ENCODE measurements at regions not wholly inside any gene's neighbourhood (a gene's known extent, or its start where the extent isn't known, plus 50 kb on each side); places are given as distances from the start of the nearest gene placed in this dataset.

DNA sequence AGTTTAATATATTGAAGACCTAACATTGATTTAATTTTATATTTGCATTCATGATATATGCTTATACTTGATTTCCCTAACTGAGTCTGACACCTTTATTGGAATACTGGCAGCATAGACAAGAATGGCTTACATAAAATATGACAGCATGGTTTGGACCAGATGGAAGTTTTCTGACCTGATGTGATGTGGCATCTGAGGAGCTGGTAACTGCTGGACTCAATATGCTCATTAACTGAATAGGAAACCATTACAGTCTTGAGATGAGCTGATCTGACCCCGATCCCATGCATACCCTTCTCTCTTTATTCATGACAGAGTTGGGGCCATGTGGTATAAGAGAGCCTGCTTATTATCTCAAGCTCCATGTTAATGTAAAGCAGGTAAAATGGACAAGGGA is 604.8 kb upstream of the SEL1L start:
- no peaks in the 10 kb centered on the region for H3K27me3 ChIP-seq (ENCODE audit: control insufficient read depth, insufficient read depth, low read length)
- ChIA-PET POLR2A (no interaction called here), CTCF (no interaction called here)
- no peak overlapping the region for H3K4me3 ChIP-seq (ENCODE audit: low read depth, low read length)
- DNase-seq (ENCODE audit: low read depth, low spot score): no peak
- H3K27ac ChIP-seq (ENCODE audit: low read depth, low read length): no peak overlapping the region
- peaks cover 15% of the 10 kb centered on the region for H3K9me3 ChIP-seq (ENCODE audit: control insufficient read depth, insufficient read depth, low read length)
- TF ChIP-seq, protein P1, sequence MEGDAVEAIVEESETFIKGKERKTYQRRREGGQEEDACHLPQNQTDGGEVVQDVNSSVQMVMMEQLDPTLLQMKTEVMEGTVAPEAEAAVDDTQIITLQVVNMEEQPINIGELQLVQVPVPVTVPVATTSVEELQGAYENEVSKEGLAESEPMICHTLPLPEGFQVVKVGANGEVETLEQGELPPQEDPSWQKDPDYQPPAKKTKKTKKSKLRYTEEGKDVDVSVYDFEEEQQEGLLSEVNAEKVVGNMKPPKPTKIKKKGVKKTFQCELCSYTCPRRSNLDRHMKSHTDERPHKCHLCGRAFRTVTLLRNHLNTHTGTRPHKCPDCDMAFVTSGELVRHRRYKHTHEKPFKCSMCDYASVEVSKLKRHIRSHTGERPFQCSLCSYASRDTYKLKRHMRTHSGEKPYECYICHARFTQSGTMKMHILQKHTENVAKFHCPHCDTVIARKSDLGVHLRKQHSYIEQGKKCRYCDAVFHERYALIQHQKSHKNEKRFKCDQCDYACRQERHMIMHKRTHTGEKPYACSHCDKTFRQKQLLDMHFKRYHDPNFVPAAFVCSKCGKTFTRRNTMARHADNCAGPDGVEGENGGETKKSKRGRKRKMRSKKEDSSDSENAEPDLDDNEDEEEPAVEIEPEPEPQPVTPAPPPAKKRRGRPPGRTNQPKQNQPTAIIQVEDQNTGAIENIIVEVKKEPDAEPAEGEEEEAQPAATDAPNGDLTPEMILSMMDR (IDR thresholded peaks at IDR 0.05; ENCODE audit: low read depth, low read length): no peak

DNA sequence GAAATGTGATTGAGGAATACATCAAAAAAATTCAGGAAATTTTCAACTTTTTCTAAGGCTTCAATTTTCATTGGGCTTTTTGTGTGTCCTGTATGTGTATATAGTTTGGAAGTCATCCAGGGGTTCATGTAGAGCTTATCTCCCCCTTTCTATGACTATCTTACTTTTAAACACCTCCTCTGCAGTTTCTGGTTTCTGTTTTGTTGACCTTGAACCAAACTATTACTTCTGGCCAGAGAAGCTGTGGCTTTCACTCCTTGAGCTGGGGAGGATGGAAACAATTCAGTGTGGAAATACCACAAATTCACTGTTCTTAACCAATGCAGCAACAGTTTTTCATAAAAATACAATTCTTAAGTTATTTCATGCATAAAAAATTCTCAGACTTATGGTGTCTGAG is 613.2 kb upstream of the SEL1L start:
- DNase-seq (ENCODE audit: low read depth, low spot score): no peak
- ChIA-PET POLR2A (no interaction called here), CTCF (no interaction called here)
- peaks cover 5% of the 10 kb centered on the region; the same call in 1 of the 2 replicates for H3K9me3 ChIP-seq (ENCODE audit: control insufficient read depth, insufficient read depth, low read length)
- no peak overlapping the region for H3K27ac ChIP-seq (ENCODE audit: low read depth, low read length)
- no peak overlapping the region for H3K4me3 ChIP-seq (ENCODE audit: low read depth, low read length)
- H3K27me3 ChIP-seq (ENCODE audit: control insufficient read depth, insufficient read depth, low read length): no peaks in the 10 kb centered on the region
- TF ChIP-seq, protein P1 (IDR thresholded peaks at IDR 0.05; ENCODE audit: low read depth, low read length): no peak

DNA sequence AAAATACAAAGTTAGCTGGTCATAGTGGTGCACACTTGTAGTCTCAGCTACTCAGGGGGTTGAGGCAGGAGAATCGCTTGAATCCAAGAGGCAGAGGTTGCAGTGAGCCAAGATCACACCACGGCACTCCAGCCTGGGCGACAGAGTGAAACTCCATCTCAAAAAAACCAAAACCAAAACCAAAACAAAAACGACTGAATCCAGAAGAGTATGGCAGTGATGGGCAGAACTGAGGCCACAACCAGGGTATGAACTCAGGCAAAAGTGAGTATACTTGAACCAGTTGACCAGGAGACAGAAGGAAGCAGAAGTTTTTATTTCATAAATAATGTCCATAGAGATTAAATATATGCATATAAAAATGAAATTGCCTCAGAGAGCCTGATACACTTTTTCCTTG is 620.0 kb upstream of the SEL1L start:
- no peak overlapping the region for H3K4me3 ChIP-seq (ENCODE audit: low read depth, low read length)
- TF ChIP-seq, protein P1 (IDR thresholded peaks at IDR 0.05; ENCODE audit: low read depth, low read length): no peak
- ChIA-PET POLR2A (no interaction called here), CTCF (no interaction called here)
- DNase-seq (ENCODE audit: low read depth, low spot score): no peak
- no peaks in the 10 kb centered on the region for H3K9me3 ChIP-seq (ENCODE audit: control insufficient read depth, insufficient read depth, low read length)
- H3K27ac ChIP-seq (ENCODE audit: low read depth, low read length): no peak overlapping the region
- H3K27me3 ChIP-seq (ENCODE audit: control insufficient read depth, insufficient read depth, low read length): no peaks in the 10 kb centered on the region

DNA sequence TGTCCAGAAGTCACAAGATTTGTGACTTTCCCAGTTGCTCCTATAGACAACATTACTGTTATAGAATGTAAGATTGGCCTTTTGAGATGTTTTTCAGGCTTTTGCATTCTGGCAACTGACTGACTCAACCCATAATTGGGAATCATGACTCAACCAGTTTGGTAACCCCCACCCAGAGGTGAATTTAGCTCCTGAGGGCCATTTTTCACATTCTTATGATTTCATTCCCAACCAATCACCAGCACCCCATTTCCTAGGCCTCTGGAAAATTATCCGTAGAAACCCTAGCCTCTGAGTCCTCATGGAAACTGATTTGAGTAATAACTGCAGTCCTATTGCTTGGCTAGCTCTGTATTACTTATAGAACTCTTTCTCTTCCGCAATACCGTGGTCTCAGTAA is 626.0 kb upstream of the SEL1L start:
- Histone ChIP-seq H3K27ac (ENCODE audit: low read depth, low read length) (no peak overlapping the region), H3K4me3 (ENCODE audit: low read depth, low read length) (no peak overlapping the region), H3K9me3 (ENCODE audit: control insufficient read depth, insufficient read depth, low read length) (peaks cover 8% of the 10 kb centered on the region; the same call in 1 of the 2 replicates), H3K27me3 (ENCODE audit: control insufficient read depth, insufficient read depth, low read length) (no peaks in the 10 kb centered on the region)
- ChIA-PET CTCF (no interaction called here), POLR2A (no interaction called here)
- no peak for DNase-seq (ENCODE audit: low read depth, low spot score)
- TF ChIP-seq, protein P1 (IDR thresholded peaks at IDR 0.05; ENCODE audit: low read depth, low read length): no peak

DNA sequence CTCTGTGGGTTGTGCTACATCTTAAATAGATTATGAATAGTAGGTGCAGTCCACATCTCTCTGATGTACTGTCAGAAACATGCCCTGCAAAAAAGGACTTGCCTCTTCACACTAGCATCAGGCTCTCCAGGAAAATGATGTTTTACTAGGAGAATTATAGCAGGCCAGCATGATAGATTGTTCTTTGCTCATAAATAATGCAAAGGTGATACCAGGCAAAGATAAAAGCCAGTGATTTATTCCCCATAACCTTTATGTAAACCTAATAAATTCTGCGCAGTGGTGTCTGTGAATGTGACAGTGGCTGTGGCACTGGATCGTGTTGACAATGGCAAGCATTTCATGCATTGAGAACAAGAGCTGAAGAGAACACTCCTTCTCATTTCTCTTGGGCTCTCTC is 646.5 kb upstream of the SEL1L start:
- Histone ChIP-seq H3K4me3 (ENCODE audit: low read depth, low read length) (no peak overlapping the region), H3K9me3 (ENCODE audit: control insufficient read depth, insufficient read depth, low read length) (peaks cover 6% of the 10 kb centered on the region; the same call in 1 of the 2 replicates), H3K27me3 (ENCODE audit: control insufficient read depth, insufficient read depth, low read length) (no peaks in the 10 kb centered on the region), H3K27ac (ENCODE audit: low read depth, low read length) (no peak overlapping the region)
- ChIA-PET CTCF (no interaction called here), POLR2A (no interaction called here)
- TF ChIP-seq, protein P1 (IDR thresholded peaks at IDR 0.05; ENCODE audit: low read depth, low read length): no peak
- DNase-seq (ENCODE audit: low read depth, low spot score): no peak
